Stromal cell of bone marrow (primary cell): ENCODE measurements at regions not wholly inside any gene's neighbourhood (a gene's known extent, or its start where the extent isn't known, plus 50 kb on each side); places are given as distances from the start of the nearest gene placed in this dataset.

ENCODE experiments used
- DNase-seq: peaks from one replicate; pipeline ENCODE4 v3.0.0-alpha.2; 2012; ENCODE audit warnings: low read depth

GRCh38 chr12:107443320-107444090, 242.1 kb upstream of the PWP1 start:
- no peak for DNase-seq

GRCh38 chr12:107444771-107445170, 240.8 kb upstream of the PWP1 start:
- DNase-seq = no peak

- DNase-seq = no peak
Observed at GRCh38 chr12:107446476-107446875, 239.1 kb upstream of the PWP1 start.

DNA sequence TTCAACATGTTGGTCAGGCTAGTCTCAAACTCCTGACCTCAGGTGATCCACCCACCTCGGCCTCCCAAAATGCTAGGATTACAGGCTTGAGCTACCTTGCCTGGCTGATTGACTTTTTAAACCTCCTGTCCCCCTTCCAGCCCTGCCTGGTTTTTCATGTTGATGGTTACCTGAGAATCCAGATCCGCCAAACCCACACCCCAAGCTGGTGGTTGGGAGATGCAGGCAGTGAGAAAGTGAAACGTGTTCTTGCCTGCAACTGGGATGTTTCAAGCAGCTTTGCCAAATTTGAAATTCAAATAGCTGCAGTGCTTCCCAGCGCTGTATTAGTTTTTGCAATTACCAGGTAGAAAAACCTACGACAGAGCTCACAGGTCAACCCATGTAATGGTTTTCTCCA, 238.3 kb upstream of the PWP1 start:
- no peak for DNase-seq

DNA sequence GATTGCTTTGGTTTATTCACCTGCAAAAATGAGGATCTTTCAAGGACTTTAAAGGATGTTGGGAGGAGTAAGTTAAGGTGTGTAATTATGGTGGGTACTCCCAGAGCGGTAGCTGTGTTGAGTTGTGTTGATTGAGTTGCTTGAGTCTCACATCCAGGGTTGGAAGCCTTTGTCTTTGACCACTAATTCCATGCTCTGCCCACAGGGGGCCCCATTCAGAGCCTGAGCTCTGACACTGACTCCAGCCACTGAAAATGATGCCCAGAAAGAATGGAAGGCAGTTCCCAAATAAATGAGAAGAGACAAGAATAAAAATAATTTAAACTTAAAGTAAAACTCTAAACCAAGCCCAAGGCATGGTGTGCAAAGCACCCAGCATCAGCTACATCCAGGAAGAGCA, 237.4 kb upstream of the PWP1 start:
- no peak for DNase-seq

DNA sequence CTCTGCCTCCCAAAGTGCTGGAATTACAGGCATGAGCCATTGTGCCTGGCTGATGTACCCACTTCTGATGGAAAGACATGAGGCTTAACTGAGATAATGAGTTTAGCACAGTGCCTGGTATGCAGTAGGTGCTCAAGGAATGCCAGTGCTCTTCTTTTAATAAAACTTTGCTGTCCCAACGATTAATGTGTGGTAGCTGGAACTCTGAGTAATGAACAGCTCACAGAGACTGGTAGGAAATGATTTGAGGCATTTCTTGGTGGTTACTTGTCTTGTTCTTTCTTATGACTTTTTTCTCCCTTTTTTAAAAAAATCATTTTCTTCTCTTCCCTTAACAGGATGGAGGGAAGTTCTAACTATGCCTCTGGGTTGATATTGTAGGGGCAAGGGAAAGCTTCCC, 235.7 kb upstream of the PWP1 start:
- peak; percentile 28 for DNase-seq

DNA sequence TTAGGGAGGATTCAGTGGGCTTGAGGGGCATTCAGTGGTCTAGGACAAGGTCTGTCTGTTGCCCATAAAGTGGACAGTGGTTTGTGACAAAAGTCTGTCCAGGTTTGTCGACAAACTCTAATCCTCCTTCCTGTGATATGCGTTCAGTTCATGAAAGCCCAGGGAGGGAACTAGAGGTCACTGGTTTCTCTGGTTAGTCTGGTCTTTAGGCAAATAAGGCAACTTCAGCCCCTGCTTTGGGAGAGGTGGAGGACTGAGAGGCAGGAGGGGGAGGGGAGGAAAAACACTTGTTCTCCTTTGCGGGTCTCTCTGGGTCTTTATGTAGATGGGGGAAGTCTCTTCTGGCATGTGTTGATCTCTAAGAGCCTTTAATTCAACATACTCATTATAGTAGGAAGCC, 235.1 kb upstream of the PWP1 start:
- DNase-seq = no peak

- no peak for DNase-seq
Observed at GRCh38 chr12:107451246-107451645, 234.4 kb upstream of the PWP1 start.

DNA sequence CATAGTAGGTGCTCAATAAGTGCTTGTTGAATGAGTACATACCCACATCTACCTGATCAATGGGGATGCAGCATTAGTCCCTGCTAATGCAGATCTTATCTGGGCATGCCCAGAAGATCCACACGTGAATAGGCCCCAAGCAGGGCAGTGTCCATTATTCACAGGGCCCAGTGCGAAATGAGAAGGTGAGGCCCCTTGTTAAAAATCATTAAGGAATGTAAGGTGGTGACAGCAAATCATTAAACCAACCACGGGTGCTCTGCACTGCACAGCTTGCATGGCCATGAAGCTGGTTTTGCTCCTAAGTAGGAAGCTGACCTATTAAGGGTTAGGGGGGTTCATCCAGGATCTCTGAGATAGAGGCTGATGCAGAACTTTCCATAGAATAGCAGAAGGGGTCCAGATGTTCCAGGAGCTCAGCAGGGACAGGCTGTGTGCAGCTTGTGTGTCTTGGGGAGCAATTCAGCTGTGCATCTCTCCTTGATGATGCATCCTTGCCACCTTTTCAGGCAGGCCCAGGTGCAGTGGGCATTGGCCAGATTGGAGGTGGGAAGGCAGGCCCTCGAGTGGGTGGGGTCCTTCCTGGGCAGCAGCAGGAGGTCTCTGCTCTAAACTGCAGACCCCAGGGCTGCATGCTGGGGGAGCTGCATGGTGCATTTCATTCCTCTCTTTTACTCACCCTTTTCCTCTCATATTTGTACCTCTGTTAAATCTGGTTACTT, 231.3 kb upstream of the PWP1 start:
- no peak for DNase-seq

GRCh38 chr12:107457362-107457935, 228.2 kb upstream of the PWP1 start:
- no peak for DNase-seq

DNA sequence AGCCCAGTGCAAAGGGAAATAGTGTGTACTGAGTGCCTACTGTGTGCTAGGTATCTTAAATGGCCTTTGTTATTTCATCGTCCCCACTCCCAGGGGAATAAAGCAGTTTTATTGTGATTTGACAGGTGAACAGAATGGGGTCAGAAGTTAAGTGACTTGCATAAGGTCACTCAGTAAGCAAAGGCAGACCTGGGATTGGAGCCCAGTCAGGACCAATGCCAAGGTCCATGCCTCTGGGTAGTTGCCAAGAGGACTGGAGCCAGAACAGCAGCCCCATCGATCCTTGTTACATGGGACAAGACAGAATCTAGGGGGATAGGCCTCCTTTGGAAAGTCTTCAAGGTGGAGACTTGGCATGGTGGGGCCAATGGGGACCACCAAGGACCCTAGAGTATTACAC, 227.4 kb upstream of the PWP1 start:
- no peak for DNase-seq

DNA sequence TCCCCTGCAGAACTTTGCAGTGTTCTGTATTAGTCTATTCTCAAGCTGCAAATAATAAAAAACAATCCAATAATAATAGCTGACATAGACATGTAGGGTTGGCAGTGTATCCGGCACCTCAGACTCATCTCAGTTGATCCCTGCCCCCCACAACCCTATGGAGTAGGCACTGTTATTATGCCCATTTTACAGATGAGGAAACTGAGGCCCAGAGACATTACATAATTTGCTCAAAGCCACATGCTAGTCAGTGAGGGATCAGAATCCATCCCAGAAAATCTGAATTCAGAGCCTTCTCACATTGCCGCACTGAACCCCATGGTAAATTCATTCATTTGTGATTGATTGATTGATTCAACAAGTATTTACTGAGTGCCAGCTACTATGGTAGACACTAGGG, 226.6 kb upstream of the PWP1 start:
- no peak for DNase-seq

DNA sequence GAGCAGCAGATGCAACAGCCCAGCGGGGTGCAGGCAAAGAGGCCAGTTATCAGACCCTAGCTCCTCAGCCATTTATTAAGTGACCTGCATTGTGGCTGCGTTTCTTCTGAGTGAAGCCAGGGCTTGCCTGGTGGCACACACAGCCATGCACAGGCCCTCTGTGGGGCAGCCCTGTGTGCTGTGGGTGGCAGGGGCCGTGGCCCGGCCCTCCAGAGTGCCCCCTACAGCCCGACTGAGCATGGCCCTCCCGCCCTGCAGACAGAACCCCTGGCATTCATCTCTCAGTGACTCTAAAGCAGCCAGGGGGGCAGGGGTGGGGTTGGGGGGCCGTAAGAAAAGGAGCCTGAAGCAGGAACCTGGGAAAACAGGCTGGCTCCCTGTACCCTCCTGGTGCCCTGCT, 226.0 kb upstream of the PWP1 start:
- DNase-seq = no peak

DNA sequence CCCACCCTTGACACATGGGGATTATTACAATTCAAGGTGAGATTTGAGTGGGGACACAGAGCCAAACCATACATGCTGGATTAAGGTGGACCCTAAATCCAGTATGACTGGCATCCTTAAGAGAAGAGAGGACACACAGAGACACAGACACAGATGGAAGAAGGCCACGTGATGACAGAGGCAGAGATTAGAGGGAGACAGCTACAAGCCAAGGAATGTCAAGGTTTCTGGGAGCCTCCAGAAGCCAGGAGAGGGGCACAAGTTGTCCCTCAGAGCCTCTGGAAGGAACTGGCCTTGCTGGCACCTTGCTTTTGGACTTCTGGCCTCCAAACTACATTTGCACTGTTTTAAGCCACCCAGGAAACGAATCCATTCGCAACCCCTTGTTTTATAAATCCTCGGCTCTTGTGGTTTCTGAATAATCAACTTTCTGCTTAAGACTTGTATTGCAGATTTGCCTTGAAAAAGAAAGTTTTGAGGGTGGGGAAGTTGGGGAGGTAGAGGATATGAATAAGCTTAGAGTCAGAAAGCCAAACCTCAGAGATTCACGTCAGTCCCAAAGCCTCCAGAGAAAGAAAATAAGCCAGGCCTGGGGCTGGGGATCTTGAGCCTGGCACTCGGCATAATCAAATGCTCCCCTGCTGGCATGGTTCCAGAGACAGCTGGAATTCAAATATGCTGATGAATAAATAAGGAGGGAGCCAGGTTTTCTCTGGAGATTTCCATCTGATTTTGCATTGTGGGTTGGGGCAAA, 224.2 kb upstream of the PWP1 start:
- DNase-seq = peak; percentile 86

GRCh38 chr12:107462428-107463332, 222.9 kb upstream of the PWP1 start:
- no peak for DNase-seq

DNA sequence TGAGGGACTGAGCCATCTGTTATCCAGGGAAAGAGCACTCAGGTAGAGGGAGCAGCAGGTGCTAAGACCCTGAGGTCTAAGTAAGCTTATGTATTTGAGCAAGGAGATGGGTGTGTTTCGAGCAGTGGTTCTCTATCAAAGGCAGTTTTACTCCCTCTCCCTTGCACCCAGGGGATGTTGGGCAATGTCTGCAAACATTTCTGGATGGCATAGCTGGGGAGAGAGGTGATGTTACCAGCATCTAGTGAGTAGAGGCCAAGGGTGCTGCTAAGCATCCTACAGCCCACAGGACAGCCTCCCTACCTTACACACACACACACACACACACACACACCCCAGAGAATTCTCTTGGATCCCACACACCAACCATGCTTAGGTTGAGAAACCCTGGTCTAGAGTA, 221.0 kb upstream of the PWP1 start:
- no peak for DNase-seq

DNA sequence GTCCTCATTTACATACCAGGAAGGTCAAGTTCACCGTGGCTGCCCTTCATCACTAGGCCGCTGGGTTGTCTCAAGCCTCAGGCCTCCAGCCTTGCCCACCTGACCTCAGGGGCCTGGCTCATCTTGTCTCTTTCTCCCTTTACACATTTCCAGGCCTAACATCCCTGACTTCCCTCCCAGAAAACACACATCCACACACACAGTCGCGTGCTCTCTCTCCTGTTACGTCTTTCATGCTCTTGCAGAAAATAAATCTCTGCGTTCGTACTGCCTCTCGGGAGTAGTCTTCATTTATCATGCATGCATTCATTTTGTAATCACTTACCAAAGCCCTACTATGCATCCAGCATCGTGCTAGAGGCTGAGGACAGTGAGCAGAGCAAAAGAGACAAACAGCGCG, 220.0 kb upstream of the PWP1 start:
- DNase-seq = no peak

GRCh38 chr12:107467716-107468115, 217.9 kb upstream of the PWP1 start:
- DNase-seq = no peak

DNA sequence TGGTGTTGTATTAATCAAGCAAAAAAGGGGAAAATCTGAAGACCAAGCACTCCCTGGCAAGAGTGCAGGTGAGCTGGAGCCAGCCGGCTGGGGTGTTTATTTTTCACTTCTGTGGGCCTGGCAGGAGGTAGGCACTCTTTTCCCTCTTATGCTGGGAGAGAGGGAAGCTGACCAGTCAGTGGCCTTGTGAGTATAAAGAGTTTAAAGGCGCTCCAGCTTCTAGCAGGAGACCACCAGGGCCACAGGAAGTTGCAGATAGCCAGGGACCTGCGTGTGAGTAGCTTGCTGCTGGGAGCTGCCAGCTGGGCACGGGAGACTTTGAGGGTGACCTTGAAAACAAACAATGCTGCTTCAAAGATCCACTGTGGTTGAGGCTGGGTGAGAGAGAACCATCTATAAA, 217.4 kb upstream of the PWP1 start:
- DNase-seq = no peak

DNA sequence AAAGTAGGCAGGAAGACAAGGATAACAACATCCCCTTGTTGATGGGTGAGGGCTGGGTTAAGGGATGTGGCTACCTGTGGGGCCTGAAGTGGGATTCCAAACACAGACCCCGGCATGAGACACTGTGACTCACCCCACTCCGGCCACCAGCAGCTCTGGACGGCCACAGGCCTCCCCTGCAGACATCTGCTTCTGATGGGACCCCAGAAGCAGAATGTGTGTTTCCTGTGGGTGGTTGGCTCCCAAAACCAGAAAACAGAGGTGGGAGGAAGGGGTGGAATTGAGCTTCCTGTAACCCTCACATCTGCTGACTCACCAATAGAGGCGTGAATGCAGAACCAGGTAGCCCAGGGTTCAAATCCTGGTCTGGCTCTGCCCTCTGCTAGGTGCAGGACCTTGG, 216.6 kb upstream of the PWP1 start:
- no peak for DNase-seq

- DNase-seq = no peak
Observed at GRCh38 chr12:107470645-107471044, 215.0 kb upstream of the PWP1 start.

DNA sequence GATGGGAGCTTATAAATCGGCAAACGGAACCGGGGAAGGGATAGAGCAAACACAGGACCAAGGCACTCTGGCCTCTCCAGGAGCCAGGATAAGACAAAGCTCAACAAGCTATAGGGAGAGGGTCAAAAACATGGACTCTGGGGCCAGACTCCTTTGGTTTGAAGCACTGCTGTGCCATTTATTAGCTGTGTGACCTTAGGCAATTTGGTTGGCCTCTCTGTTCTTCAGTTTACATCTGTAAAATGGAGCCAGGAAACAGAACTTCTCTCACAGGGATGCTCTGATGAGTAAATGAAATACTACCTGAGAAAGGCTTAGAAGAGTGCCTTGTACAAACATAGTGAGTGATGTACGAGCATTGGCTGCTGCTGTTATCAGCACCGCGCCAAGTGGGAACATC, 213.3 kb upstream of the PWP1 start:
- DNase-seq = no peak
